GM13977 (cell line): ENCODE measurements at regions not wholly inside any gene's neighbourhood (a gene's known extent, or its start where the extent isn't known, plus 50 kb on each side); places are given as distances from the start of the nearest gene placed in this dataset.

ENCODE experiments used
- DNase-seq: peaks from one replicate; pipeline ENCODE4 v3.0.0; 2012; ENCODE audit warnings: low spot score
- in situ Hi-C: fragments of 300-500 bp; cut with MboI; formaldehyde crosslinking; loops from one replicate; pipeline ENCODE4 v1.12.0; 2022; ENCODE audit warnings: low sequenced_read_pairs, low pct_unique_long_range_greater_than_20kb, mixed read lengths, inconsistent platforms; ENCODE audit not compliant: unreplicated experiment
- TF ChIP-seq, protein P1 (sequence below): IDR thresholded peaks from 2 replicates; pipeline ENCODE4 v1.5.1; 2012; ENCODE audit warnings: mild to moderate bottlenecking, control low read depth; ENCODE audit not compliant: insufficient read depth; ENCODE audit errors: extremely low read depth, missing control alignments

DNA sequence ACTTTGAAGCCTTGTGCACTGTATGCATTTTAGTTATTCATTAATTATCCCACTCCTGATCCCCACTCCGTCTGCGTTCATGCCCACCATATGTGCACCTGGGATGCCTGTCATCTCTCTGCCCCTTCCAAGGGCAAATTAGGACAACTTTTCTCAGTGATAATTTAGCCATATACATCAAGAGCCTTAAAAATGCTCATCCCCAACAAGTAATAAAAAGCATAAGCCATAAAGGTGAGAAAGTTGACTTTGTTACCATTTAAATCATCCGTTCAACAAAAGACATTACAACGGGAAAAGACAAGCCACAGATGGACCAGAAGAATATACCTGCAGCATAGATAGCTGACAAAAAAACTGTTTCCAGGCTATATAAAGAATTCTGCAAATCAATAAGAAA, 131.4 kb upstream of the LINGO1 start:
- no peak for DNase-seq
- in situ Hi-C loops, result no loop called here
- TF ChIP-seq, protein P1, sequence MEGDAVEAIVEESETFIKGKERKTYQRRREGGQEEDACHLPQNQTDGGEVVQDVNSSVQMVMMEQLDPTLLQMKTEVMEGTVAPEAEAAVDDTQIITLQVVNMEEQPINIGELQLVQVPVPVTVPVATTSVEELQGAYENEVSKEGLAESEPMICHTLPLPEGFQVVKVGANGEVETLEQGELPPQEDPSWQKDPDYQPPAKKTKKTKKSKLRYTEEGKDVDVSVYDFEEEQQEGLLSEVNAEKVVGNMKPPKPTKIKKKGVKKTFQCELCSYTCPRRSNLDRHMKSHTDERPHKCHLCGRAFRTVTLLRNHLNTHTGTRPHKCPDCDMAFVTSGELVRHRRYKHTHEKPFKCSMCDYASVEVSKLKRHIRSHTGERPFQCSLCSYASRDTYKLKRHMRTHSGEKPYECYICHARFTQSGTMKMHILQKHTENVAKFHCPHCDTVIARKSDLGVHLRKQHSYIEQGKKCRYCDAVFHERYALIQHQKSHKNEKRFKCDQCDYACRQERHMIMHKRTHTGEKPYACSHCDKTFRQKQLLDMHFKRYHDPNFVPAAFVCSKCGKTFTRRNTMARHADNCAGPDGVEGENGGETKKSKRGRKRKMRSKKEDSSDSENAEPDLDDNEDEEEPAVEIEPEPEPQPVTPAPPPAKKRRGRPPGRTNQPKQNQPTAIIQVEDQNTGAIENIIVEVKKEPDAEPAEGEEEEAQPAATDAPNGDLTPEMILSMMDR, result no peak

DNA sequence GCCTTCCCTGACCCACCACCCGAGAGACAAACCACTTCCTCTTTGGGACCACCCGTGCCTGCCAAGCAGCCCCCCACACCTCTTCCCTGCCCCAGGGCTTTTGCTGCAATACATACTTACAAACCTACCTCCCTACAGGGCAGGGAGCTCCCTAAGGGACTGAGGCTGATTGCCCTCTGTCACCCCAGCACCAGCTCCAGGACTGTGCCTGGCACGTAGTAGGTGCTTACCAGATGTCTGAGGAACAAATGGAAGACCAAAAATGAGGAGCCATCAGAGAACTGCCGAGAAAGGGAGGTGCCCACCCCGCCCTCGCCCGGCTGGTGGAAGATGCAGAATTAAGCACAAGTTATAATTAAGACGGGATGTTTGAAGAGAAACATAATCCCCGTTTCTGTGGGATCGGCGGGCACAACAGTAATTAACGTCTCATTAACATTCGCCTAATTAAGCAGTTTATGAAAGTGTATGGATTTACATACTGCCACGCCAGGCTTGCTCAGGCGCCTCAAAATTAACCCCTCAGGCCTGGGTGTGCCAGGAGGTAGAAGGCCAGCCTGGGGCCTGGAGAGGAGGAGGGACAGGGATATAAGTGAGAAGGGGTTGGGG, 130.1 kb upstream of the LINGO1 start:
- in situ Hi-C loops, result no loop called here
- TF ChIP-seq, protein P1, result no peak
- no peak for DNase-seq

DNA sequence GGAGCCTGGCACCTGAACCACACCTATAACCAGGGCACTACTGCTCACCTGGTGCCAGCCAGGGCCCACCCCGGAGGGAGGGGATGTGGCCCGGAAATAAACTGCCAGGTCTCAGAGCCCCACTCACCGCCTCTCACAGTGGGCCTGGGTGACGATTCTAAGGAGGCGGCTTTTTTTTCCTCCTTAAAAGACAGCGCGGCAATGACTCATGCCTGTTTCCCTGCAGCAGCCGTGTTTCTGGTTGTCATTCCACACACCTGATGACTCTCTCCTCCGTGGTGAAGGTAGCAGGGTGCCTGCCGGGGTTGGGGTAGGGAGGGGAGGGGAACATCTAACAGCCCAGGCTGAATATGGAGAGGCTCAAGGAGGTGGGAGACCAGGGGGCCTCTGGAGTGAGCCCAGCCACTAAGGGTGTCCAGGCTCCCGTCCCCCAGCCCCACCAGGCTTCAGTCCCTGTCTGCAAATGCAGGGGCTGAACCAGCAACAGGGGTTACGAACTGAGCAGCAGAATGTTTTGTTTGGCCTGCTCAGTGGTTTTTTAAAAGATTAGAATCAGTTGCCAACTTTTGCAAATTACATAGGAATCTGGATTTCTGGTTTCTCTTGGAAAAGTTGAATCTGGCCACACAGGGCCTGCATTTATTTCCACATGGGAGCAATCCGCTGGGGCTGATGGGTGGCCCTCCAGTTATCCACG, 127.3 kb upstream of the LINGO1 start:
- no peak for DNase-seq
- TF ChIP-seq, protein P1, result no peak
- in situ Hi-C loops, result no loop called here

DNA sequence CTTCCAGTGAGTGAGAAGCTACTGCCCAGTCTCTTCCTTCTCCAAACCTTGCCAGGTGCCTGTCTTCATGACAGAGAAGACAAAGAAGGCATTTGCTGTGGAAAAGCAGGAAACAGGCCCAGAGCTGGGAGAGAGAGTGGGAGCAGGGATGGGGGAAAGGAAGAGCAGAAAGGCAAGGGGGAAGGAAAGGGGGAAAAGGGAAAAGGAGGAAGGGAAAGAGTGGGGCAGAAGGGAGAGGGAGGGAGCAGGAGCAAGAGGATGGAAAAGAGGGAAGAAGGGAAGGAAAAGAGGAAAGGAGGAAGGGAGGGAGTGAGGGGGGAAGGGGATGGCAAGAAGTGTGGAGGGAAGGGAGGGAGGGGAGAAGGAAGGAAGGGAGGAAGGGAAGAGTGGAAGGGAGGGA, 121.2 kb upstream of the LINGO1 start:
- no peak for DNase-seq
- TF ChIP-seq, protein P1, result no peak
- in situ Hi-C loops, result no loop called here

DNA sequence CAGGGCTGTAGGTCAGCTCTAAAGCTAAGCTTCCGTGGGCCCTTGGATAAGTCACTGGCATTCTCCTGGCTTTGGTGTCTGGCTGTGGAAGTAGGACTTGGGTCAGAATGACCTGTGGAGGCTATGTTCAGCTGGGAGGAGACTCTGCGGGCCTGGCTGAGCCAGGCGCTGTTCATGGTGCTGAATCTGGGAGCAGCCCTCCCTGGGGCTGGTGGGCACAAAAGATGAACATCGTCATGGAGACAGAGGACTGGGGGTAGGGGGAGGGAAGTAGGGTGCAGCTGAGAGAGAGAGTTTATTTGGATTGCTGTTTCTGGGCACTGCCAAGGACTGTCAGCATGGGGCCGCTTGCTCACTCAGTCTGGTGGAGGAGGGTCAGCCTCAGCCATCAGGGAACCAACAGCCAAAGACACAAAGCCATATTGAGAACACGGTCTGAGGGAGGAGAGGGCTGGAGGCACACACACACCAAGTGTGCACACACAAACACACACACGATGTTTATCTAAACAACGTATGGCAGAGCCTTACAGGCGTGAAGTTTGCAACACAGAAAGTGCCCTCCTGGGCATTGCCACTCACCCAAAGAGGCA, 120.7 kb upstream of the LINGO1 start:
- in situ Hi-C loops, result no loop called here
- DNase-seq, result peak; percentile 24
- TF ChIP-seq, protein P1, result no peak

DNA sequence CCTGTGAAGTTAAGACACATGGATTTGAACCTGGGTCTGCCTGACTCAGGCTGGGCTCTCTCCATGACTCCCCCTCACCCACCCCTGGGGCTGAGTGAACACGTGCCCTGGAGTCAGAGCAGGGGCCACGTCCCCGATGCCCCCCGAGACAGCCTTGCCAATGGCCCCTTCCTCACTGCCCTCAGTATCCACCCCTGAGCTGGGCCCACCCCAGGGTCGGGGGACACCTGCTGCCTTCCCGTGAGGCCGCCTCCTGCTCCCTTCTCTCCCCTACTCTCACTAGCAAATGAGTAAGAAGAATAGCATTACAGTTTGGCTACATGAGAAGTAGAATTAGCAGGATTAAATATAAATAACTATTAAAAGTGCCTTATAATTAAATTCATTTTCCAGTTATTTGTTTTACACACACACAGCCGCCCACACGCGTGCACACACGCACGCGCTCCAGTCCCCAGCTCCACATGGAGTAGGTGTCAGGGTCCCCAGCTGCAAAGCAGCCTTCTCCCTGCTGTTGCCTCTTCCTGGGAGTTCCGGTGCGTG, 117.4 kb upstream of the LINGO1 start:
- TF ChIP-seq, protein P1, result no peak
- no peak for DNase-seq
- in situ Hi-C loops, result no loop called here
